HG03558 (cell line): ENCODE measurements at regions not wholly inside any gene's neighbourhood (a gene's known extent, or its start where the extent isn't known, plus 50 kb on each side); places are given as distances from the start of the nearest gene placed in this dataset.
"Not testable (repeated sequence)": the region's sequence is repeated elsewhere in the genome, so short reads cannot be mapped to it uniquely, and the experiment has no call there.

ENCODE experiments used
- ATAC-seq: cut with Tn5 transposase; IDR thresholded peaks from one replicate; pipeline ENCODE4 v1.9.1; 2021; ENCODE audit warnings: moderate number of reproducible peaks; ENCODE audit not compliant: unreplicated experiment; ENCODE audit errors: extremely low read depth

DNA sequence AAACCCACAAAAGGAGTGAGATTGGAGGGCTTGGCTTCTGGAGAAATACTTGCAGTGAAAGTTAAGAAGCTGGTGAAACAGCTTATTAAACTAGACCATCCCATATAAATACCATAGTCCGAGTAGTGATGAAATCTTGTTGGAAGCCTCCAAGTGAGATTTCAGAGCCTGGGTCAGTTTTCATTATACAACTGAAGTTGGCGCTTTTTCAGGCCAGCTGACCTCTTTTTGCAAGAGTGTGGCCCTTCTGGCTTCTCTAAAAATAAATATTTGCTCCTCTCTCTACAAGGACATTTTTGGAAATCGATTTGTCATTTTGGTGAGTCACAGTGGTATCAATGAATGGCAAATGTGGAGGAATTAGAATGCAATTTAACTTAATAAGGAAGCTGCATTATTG lies 51.2 kb upstream of the THRB start:
- no peak for ATAC-seq

DNA sequence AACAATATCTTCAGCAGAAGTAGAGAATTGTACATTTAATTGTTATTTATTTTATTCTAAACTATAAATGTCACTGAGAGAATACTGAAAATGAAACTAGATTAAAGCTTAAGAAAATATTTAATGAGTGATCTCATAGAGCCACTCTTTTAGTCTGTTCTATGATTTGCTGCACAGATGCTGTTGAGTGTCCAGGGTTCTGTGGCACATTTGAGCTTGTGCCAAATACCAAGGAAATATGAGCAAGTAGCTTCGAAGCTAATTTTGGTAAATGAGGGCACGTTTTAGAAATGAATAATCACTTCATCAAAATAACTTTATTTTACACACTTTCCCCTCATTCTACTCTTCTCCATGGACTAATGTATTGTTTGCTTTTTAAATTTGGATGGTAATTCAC lies 53.6 kb upstream of the THRB start:
- no peak for ATAC-seq

DNA sequence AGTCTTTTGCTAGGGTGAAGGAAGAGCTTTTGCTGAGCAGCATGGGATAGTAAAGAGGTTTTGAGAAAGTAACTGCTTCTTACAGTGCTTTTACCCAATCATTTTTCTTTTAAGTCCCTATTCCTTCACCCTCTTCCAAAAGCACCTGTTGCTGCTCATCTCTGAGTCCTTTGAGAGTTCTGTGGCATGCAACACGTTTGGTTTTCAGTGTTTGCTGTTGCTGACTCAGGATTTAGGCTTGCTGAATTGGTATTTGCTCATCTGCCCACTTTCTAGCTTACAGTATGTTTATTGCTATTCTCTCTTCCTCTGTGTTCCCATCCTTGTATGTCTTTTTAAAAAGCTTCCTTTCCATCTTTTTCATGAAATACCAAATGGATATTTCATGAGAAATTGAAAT lies 55.9 kb upstream of the THRB start:
- no peak for ATAC-seq

DNA sequence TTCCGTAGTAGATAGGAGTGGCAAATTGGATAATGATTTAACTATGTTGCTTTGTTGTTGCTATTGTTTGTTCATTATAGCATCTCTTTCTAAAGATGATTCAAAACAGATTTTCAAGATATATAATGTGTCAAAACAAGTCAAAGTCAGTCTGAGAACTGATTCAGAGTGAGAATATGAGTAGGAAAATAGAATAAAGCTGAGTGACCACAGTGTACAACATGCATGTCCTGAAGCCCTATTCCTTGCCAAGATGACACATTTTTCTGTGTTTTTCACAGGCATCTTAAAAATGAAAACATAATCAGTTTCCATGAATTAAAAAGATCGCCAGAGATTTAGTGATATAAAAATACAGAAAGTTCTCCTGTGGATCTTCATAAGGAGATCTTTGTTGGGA lies 57.0 kb upstream of the THRB start:
- ATAC-seq = no peak

DNA sequence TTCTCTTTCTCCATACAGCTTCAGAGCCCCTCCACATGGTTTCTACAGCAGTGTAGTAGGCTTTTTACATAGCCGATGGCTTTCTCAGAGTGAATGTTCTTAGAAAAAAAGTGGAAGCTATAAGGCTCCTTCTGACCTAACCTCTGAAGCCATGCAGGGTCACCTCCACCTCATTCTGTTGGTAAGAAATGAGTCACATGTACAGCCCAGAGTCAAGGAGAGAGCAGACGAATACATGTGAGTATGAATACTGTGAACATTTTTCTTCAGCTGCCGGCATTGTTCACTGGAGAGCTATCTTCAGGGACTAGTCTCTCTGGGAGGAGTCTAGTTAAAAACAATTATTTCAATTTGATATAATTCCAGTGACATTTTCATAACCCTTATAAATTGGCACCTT lies 68.2 kb upstream of the THRB start:
- ATAC-seq = peak; percentile 82

DNA sequence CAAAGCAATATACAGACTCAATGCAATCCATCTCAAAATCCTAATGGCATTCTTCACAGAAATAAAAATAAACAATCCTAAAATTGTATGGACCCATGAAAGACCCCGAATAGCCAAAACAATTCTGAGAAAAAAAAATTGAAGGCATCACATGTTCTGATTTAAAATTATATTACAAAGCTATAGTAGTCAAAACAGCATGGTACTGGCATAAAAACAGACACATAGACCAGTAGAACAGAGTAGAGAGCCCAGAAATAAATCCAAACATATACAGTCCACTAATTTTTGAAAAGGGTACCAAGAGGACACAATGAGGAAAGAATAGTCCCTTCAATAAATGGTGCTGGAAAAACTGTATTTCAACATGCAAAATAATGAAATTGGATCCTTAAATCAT lies 70.4 kb upstream of the THRB start:
- no peak for ATAC-seq

DNA sequence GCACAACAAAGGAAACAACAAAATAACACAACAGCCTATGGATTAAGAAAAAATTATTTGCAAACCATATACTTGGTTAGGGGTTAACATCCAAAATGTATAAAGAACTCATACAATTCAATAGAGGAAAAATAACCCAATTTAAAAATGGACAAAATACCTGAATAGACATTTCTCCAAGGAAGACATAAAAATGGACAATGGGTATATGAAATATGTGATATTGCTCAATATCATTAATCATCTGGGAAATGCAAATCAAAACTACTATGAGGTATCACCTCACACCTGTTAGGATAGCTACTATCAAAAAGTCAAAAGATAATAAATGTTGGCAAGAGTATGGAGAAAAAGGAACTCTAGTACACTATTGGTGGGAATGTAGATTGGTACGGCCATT lies 71.0 kb upstream of the THRB start:
- no peak for ATAC-seq

DNA sequence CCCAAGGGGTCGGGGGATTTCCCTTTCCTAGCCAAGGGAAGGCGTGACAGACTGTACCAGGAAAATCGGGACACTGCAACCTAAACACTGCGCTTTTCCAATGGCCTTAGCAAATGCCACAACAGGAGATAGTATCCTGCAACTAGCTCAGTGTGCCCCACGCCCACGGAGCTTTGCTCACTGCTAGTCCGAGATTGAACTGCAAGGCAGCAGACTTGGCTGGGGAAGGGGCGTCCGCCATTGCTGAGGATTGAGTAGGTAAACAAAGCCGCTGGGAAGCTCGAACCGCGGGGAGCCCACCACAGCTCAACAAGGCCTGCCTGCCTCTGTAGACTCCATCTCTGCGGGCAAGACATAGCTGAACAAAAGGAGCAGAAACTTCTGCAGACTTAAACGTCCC lies 72.3 kb upstream of the THRB start:
- ATAC-seq = no peak

DNA sequence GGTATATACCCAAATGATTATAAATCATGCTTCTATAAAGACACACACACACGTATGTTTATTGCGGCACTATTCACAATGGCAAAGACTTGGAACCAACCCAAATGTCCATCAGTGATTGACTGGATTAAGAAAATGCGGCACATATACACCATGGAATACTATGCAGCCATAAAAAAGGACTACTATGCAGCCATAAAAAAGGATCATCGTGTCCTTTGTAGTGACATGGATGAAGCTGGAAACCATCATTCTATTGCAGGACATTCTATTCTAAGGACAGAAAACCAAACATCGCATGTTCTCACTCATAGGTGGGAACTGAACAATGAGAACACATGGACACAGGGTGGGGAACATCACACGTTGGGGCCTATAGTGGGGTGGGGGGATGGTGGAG lies 77.8 kb upstream of the THRB start:
- ATAC-seq = not testable (repeated sequence)

DNA sequence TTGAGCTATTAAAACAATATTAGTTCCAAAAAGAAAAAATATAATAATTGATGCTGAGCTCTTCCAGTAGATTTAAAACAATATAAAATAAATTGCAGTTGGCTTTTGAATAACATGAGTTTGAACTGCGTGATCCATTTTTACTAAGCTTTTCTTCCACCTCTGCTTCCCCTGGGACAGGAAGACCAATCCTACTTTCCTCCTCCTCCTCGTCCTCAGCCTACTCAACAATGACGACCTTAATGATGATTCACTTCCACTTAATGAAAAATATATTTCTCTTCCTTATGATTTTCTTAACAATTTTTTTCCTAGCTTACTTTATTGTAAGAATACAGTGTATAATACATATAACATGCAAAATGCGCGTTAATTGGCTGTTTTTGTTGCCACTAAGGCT lies 78.9 kb upstream of the THRB start:
- ATAC-seq = no peak

DNA sequence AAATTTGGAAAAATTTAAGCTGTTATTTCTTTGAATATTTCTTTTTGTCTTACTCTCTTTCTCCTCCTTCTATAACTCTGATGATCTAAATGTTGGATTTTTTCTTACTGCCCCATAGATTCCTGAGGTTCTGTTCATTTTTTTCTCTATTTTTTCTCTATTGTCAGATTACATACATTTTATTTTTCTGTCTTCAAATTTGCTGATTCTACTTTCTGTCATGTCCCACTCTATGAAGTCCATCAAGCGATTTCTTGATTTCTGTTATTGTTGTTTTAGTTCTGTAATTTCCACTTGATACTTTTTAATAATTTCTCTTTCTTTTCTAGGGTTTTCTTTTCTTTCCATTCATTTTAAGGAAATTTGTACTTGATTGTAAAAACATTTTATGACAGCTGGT lies 83.7 kb upstream of the THRB start:
- ATAC-seq = no peak

DNA sequence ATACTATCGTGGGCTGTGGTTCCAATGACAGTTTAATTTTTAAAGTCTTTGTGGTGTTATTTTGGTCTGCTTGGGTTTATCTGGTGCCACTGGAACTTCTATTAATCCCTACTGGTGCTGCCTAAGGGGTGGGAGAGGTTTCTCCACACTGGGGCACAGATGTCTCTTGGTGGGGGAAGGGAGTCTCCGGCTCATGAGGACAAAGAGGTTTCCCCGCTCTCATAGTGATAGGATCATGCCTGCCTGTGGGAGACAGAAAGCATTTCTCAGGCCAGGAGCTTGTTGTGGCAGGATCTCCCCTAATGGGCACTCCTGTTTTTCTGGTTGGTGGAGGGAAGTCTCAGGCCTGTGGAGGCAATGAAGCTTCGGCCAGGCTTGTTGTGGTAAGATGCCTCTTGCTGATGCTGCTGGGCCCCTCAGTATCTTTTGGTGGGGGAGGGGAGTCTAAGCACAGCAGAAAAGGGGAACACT lies 84.3 kb upstream of the THRB start:
- no peak for ATAC-seq

DNA sequence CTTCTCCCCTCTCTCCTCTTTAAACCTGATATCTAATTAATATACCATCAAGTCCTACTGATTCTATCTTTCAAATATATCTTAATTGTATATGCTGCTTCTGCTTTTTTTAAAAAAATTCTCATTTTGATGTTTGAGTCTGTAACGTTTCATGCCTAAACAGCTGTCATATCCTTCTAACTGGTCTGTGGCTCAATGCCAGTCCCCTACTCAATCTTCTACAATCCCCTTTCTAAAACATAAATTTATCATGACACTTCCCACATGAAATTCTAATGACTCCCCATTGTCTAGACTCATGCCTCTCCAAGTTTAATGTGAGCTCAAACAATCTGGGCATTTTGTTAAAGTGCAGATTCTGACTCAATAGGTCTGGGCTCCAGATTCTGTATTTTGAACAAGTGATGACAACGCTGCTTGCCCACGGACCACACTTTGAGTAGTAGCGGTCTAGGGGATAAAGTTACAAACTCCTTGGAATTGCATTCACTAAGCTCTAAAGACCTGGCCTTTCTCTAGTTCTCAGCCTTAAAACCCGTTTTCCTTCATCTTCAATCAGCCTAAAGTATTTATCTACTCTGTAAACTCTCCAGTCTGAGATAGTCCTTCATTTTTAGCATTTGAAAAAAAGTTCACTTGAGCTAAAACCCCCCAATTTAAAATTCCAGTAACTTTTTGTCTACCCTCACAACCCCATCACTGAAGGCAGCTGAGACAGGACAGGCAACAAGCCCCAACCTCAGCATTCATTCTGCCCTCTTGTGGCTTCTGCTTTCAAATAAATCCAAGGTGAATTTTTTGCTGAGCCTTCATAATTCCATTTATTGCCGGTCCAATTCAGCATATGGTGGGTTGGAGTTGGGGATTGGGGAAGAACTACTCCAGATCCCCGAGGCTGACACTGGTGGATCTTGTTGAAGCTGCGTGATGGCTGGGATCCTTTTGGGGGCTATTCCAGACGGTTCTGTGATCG lies 88.1 kb upstream of the THRB start:
- ATAC-seq = no peak

DNA sequence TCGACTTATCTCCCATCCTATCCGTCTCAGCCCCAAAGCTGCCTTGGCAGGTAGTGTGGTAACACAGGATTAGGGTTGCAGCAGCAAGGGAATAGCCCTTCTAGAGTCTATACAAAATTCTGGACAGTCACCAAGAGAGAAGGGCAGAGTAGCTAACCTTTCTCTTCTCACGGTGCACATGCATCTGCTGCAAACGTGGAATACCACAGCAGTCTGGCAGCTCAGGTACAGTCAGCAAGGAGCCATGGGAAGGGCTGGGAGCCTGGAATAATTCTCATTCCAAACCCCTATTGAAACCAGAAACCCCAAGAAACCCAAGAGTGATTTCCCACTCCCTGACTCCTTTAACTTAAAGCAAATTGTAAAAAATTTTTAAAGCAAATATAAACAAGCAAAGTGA lies 92.3 kb upstream of the THRB start:
- no peak for ATAC-seq

DNA sequence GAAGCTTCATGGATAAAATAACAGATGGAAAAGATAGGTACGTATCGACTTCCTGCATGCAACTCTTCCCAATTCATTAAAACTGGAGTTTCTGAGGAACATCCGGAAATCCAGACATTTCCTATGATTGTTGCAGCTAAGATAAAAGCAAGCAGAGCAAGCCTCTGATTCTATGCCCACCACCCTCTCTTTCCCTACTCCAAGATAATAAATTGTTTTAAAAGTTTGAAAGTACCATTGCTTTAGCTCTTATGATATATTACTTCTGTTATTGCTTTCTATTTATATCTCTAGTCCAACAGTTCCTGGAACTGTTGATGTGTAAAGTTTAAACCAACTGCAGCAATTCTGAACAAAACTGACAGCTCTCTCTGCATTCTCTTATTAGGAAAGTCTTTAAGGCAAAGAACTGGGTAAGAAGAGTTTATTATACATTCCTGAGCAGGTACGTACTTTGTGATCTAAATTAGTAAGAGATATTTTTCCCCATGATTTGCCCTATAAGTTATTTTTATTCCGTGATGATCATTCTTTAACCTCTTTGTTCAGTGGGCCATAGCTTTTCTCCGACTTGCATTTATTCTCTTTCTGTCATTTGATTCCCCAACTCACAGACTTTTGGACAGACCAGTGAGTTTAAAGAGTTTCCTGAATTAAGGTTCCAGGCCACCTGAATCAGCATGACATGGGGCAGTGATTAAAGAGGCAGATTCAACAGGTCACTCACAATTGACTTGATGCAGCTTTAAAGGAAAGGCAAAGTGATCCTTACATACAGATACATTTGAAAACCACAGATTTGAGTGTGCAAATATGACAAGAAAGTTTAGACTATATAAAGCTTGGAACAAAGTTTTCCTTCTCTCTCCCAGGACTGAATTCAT lies 94.2 kb upstream of the THRB start:
- no peak for ATAC-seq

DNA sequence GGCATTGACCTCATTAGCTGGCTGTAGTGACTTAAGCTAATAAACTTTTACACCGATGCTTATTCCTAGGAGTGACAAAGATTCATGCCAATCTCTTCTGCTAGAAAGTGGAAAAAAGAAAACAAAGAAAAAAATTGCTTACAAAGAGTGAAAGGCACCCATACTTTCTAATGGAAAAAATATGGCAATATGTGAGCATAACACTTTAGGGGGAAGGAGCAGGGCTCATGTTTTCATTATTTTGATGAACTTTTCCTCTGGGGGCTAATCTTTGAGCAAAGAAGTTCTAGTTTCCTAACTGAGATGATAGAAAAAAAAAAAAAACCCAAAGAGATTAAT lies 94.8 kb upstream of the THRB start:
- ATAC-seq = no peak

DNA sequence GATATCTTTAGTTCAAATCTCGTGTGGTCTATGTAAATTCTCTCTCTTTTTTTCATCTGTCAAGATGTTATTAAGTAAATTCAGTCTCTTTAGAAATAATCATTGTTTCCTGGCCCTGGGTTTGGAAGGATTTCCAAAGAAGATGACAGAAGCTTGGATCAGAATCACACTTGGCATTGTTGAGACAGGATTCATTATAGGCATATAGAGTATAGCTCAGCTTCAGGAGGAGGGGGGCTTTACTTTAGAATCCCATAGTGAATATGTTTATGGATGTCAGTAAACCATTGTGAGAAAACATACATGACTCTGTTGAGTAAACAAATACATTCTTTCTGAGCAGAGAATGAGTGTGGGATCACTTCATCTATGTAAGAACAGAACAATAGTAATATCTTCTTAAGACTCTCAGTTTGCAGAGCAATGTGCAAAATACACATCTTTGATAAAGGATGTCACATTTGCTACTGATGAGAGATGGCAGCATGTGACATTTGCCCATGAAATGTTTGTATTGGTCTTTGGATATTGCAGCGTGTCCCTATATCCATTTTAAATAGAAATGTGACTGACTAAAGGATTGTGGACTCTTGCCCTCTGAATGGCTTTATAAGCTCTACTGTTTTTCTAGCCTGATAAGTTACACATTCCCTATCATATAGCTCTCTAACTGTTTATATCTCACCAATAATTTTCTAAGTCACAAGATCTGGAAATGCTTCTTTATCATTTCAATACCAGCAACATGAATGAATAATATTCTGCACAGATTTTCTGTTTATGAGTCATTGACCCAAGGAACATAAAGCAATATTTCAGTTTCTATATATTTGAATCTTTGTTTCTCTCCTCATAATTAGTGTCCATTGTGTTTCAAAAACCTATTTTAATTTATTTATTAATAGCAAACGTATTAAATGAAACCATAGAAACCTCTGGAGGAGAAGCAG lies 95.6 kb upstream of the THRB start:
- ATAC-seq = no peak

DNA sequence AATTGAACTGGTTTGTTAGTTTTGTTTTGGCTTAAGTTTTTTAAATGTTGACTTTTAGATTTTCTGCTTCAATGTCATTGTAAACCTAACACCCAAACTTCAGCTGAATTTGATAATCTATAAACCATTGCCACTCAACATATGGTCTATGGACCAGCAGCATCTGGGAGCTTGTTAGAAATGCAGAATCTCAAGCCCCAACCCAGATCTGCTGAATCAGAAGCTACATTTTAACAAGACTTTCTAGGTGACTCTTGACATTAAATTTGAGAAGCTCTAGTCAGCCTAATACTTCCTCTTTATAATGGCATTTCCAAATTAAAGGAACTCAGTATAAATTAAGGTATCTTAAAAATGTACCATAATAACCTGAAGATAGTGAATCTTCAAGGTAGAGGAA lies 96.5 kb upstream of the THRB start:
- no peak for ATAC-seq

DNA sequence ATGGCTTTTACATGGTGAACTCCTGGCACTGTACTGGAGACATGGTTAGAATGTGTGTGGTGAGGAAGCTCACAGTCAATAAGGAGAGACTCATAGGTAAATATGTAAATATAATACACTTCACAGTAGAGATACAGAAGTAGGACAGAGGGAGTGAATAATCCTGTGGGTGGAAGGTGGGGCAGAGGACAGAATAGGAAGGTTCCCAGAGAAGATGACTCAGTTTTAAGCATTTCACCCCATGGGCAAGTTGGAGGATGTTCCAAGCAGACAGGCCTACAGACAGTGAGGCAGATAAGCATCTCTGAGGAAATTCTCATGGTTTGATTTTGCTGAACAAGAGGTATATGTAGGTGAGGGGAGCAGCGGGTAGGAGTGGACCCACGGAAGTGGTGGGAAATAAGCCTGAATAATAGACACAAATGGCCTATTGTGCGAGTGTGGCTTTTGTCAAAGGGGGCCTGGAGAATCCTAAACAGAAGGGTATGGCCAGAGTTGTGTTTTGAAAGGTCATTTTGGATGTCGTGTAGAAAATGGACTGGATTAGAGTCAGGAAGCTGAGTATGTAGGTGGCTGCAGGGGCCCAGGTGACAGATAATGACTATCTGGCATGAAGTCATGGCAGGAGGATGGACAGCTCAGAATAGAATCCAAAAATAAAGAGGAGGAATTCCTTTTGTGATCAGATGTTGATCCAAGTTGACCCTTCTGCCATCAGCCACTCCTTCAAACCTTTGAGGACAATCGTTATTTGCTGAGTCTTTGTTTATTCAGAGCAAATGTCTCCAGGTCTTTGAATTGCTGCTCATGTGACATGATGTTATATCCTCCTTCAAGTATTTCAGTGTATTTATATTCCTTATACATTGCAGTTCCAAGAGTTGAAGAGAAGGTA lies 97.3 kb upstream of the THRB start:
- ATAC-seq = no peak
